CD14-positive monocyte (primary cell): ENCODE measurements at regions not wholly inside any gene's neighbourhood (a gene's known extent, or its start where the extent isn't known, plus 50 kb on each side); places are given as distances from the start of the nearest gene placed in this dataset.

Experiments
- DNase-seq, 3 donors: peaks; one replicate each; pipeline ENCODE4 v3.0.0-alpha.2; 2011 to 2022
- H2AFZ ChIP-seq: 2 replicates; pipeline ENCODE4 v1.6.0; 2012; ENCODE audit warnings: mild to moderate bottlenecking, low read depth, low read length, inconsistent platforms; ENCODE audit not compliant: insufficient read depth, poor library complexity, severe bottlenecking
- H3K27ac ChIP-seq, 2 donors: 1 replicate in 1 of 2; 2 replicates in 1 of 2; pipeline ENCODE4 v1.5.1; 2012 to 2013; ENCODE audit warnings: low read length in 2 of 2, control low read depth in 1 of 2, inconsistent platforms in 1 of 2, low read depth in 1 of 2, mild to moderate bottlenecking in 1 of 2
- H3K27me3 ChIP-seq, 2 donors: one replicate each; pipeline versions ENCODE4 v1.6.0 to v1.6.1; 2011 to 2013; ENCODE audit warnings: low read length in 2 of 2; ENCODE audit not compliant: control insufficient read depth in 2 of 2, insufficient read depth in 2 of 2
- H3K36me3 ChIP-seq, 2 donors: replicated peaks in 1 of 2; 1 replicate in 1 of 2; 2 replicates in 1 of 2; pipeline versions ENCODE4 v1.5.1 to v1.6.1; 2012 to 2013; ENCODE audit warnings: low read length in 2 of 2, control low read depth in 1 of 2, inconsistent platforms in 1 of 2, mild to moderate bottlenecking in 1 of 2; ENCODE audit not compliant: insufficient read depth in 2 of 2, control insufficient read depth in 1 of 2
- H3K4me1 ChIP-seq, 2 donors: 1 replicate in 1 of 2; 2 replicates in 1 of 2; pipeline versions ENCODE4 v1.5.1 to v1.6.1; 2012 to 2013; ENCODE audit warnings: low read length in 2 of 2, control low read depth in 1 of 2, inconsistent platforms in 1 of 2, mild to moderate bottlenecking in 1 of 2, moderate library complexity in 1 of 2; ENCODE audit not compliant: insufficient read depth in 2 of 2, control insufficient read depth in 1 of 2
- H3K4me2 ChIP-seq: replicated peaks from 2 replicates; pipeline ENCODE3; 2012; ENCODE audit warnings: low read length, moderate library complexity, mild to moderate bottlenecking; ENCODE audit not compliant: poor library complexity, severe bottlenecking; ENCODE audit errors: extremely low read depth
- H3K4me3 ChIP-seq, 3 experiments: fragments of 200-600 bp in 1 of 3; sonication (generic) in 1 of 3; replicated peaks in 1 of 3; 1 replicate in 2 of 3; 2 replicates in 1 of 3; pipeline ENCODE4 v1.5.1; 2011 to 2013; ENCODE audit warnings: low read length in 3 of 3, mild to moderate bottlenecking in 3 of 3, control low read depth in 2 of 3, low read depth in 2 of 3, inconsistent platforms in 1 of 3, moderate library complexity in 1 of 3
- H3K79me2 ChIP-seq: 2 replicates; pipeline ENCODE4 v1.6.0; 2012; ENCODE audit warnings: mild to moderate bottlenecking, control low read depth, inconsistent platforms, low read length, moderate library complexity; ENCODE audit not compliant: insufficient read depth
- H3K9ac ChIP-seq: 2 replicates; pipeline ENCODE4 v1.6.0; 2017; ENCODE audit warnings: low read length, mild to moderate bottlenecking; ENCODE audit not compliant: insufficient read depth, poor library complexity, severe bottlenecking
- H3K9me3 ChIP-seq, 2 donors: replicated peaks in 1 of 2; 1 replicate in 1 of 2; 2 replicates in 1 of 2; pipeline versions ENCODE4 v1.5.1 to v1.6.1; 2012 to 2013; ENCODE audit warnings: low read length in 2 of 2, control low read depth in 1 of 2; ENCODE audit not compliant: control insufficient read depth in 1 of 2, insufficient read depth in 1 of 2
- H4K20me1 ChIP-seq: 2 replicates; pipeline ENCODE4 v1.6.0; 2012; ENCODE audit warnings: mild to moderate bottlenecking, low read length, control low read depth, moderate library complexity; ENCODE audit not compliant: insufficient read depth
- H3K27ac Mint-ChIP-seq, 7 donors: one replicate each; pipeline ENCODE4 v1.8.0; 2020; ENCODE audit warnings: mild to moderate bottlenecking in 7 of 7, mixed read lengths in 7 of 7, moderate library complexity in 6 of 7, inconsistent platforms in 2 of 7
- H3K27me3 Mint-ChIP-seq, 3 donors: one replicate each; pipeline ENCODE4 v1.8.0; 2021 to 2022; ENCODE audit warnings: low read depth in 3 of 3, mild to moderate bottlenecking in 3 of 3, mixed read lengths in 3 of 3, moderate library complexity in 3 of 3, inconsistent platforms in 1 of 3
- H3K36me3 Mint-ChIP-seq, 2 donors: one replicate each; pipeline ENCODE4 v1.8.0; 2020; ENCODE audit warnings: mixed read lengths in 2 of 2, inconsistent platforms in 1 of 2, mild to moderate bottlenecking in 1 of 2
- H3K4me1 Mint-ChIP-seq: one replicate; pipeline ENCODE4 v1.8.0; 2020; ENCODE audit warnings: mild to moderate bottlenecking, mixed read lengths
- H3K4me3 Mint-ChIP-seq, 2 donors: one replicate each; pipeline ENCODE4 v1.8.0; 2020; ENCODE audit warnings: mild to moderate bottlenecking in 2 of 2, mixed read lengths in 2 of 2, moderate library complexity in 1 of 2
- H3K9me3 Mint-ChIP-seq, 7 donors: one replicate each; pipeline ENCODE4 v1.8.0; 2020 to 2022; ENCODE audit warnings: mixed read lengths in 7 of 7, mild to moderate bottlenecking in 6 of 7, moderate library complexity in 6 of 7, inconsistent platforms in 2 of 7
- CTCF ChIP-seq: fragments of 200-600 bp; IDR thresholded peaks from one replicate; pipeline ENCODE4 v1.8.0; 2022; ENCODE audit warnings: antibody characterized with exemption, mild to moderate bottlenecking
- WGBS: methylation state at CpG from one replicate; pipeline ENCODE4 v1.1.5; 2013; ENCODE audit warnings: missing lambda C conversion rate; ENCODE audit not compliant: insufficient coverage; 5-methylcytosine and 5-hydroxymethylcytosine counted together
- intact Hi-C, 2 donors: fragments of 100-400 bp; cut with micrococcal nuclease; formaldehyde crosslinking; loops; one replicate each; pipeline versions ENCODE4 v1.15.0 to v1.15.1; 2023

GRCh38 chr9:75599126-75599525 is 291.3 kb upstream of the PCSK5 start:
- no peaks in the 10 kb centered on the region for H3K27me3 ChIP-seq
- peaks cover 3 to 4% of the 10 kb centered on the region in 2 donors for H3K4me1 ChIP-seq
- no peak overlapping the region for H3K27ac Mint-ChIP-seq
- peaks cover 7% of the 10 kb centered on the region for H3K4me1 Mint-ChIP-seq
- H3K27me3 Mint-ChIP-seq, result peaks cover 0 to 5% (median 0%) of the 10 kb centered on the region in 3 donors
- H3K4me2 ChIP-seq, result no peak overlapping the region
- H3K9me3 Mint-ChIP-seq, result peaks cover 0 to 2% (median 0%) of the 10 kb centered on the region in 7 donors
- H3K79me2 ChIP-seq, result no peaks in the 10 kb centered on the region
- no peak for TF ChIP-seq CTCF
- intact Hi-C loops, result no loop called here
- H3K36me3 Mint-ChIP-seq, result no peaks in the 10 kb centered on the region
- H3K27ac ChIP-seq, result no peak overlapping the region
- no peaks in the 10 kb centered on the region for H3K9me3 ChIP-seq
- H3K36me3 ChIP-seq, result no peaks in the 10 kb centered on the region
- no peak overlapping the region for H2AFZ ChIP-seq
- no peak overlapping the region for H3K9ac ChIP-seq
- WGBS, result no CpG with 5 or more reads among the region's 1 CpG
- no peak overlapping the region for H3K4me3 Mint-ChIP-seq
- H4K20me1 ChIP-seq, result no peaks in the 10 kb centered on the region
- no peak overlapping the region for H3K4me3 ChIP-seq
- no peak for DNase-seq

- Histone ChIP-seq H2AFZ (no peak overlapping the region), H3K9ac (no peak overlapping the region), H3K27ac (no peak overlapping the region), H3K9me3 (no peaks in the 10 kb centered on the region), H3K27me3 (no peaks in the 10 kb centered on the region), H3K4me3 (no peak overlapping the region), H3K4me1 (peaks cover 17 to 20% of the 10 kb centered on the region in 2 donors), H3K36me3 (no peaks in the 10 kb centered on the region), H3K4me2 (no peak overlapping the region), H3K79me2 (no peaks in the 10 kb centered on the region), H4K20me1 (no peaks in the 10 kb centered on the region)
- Mint-ChIP-seq H3K27ac (no peak overlapping the region), H3K4me1 (peaks cover 26% of the 10 kb centered on the region), H3K27me3 (peaks cover 0 to 5% (median 0%) of the 10 kb centered on the region in 3 donors), H3K4me3 (no peak overlapping the region), H3K36me3 (no peaks in the 10 kb centered on the region), H3K9me3 (peaks cover 0 to 5% (median 0%) of the 10 kb centered on the region in 7 donors)
- TF ChIP-seq CTCF, result no peak
- 88% methylated on average over 2 of the region's 2 CpGs for WGBS
- intact Hi-C loops, result no loop called here
- DNase-seq, result no peak
Measured at GRCh38 chr9:75601280-75601679, 289.2 kb upstream of the PCSK5 start.
